ENCODE measurements at regions not wholly inside any gene's neighbourhood (a gene's known extent, or its start where the extent isn't known, plus 50 kb on each side); places are given as distances from the start of the nearest gene placed in this dataset.
"Not testable (repeated sequence)": the region's sequence is repeated elsewhere in the genome, so short reads cannot be mapped to it uniquely, and the experiment has no call there.

DNA sequence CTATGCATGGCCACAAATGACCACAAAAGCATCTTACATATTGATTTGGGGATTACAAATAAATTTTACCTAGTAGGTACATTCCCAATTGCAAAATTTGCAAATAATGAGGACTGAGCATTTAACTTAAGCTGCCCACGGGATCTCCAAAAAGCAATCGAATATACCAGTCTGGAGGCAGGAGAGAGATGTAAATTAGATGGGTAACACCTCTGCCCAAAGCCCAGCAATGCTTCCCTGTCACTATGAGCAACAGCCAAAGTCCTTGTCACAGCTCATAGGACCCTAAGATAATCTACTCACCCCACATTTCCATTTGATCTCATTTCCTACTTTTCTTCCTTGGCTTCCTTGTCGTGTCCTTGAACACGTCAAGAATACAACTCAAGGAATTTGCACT lies 172.2 kb downstream of the SUCLG1 start:
- no peak for DNase-seq

DNA sequence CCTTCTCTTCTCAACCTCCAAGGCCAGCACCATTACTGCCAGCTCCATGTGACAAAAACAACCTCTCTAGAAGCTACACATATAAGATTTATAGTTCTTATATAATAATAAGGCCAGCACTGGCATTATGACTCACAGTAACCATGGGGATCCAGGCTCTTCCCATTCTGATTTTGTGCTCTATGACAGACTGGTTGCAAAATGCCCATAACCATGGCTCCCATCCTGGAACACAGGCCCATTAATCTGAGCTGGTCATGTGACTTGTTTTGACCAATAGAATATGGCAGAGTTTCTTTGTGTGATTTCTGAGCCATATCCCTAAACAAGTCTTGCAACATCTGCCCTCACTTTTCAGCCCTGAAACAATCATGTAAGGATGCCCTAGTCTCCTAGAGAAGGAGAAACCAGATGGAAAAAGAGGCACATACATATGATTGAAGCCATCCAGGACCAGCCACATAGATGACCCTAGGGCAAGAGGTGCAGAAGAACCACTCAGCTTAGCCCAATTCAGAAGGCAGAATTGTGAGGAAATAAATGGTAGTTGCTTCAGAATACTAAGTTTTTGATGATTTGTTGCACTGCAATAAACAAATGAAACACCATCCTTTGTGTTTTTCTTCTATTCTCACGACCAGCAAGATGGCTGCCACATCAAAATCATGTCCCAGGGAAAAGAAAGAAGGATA lies 173.9 kb downstream of the SUCLG1 start:
- DNase-seq = no peak

DNA sequence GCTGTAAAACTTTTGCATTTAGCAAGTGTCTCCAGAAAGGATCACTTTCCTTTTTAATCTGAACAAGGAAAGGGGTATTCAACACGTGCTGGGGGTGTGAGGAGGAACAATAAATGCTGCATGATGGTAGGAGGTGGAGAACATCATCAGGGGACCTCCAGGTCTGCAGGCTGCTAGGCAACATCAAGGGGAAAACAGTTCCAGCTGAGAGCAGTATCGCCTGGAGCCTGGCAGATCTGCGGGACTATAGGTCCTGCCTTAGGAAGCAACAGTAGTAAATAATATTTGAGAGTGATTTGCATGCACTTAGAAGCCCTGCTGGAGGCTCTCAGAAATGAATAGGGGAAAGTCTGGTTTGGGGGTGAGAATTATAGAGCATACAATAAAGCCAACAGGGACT lies 175.6 kb downstream of the SUCLG1 start:
- no peak for DNase-seq

DNA sequence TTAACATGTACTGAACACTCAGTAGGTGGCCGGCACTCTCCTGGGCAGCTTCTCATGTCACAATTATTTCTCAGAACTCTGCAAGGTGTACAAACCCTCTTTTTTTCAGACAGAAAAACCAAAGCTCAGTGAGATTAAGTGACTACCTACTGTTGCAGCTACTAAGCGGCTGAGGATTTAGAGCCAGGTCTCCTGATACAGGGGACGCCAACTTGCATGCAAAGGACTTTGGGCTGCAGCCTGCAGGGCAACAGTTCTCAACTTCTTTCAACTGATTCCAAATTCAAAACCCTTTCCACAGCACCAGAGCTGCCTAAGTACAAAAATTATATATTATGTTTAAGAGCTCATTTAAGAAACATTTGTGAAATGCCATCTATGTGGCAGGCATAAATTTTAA lies 177.6 kb downstream of the SUCLG1 start:
- DNase-seq = no peak

DNA sequence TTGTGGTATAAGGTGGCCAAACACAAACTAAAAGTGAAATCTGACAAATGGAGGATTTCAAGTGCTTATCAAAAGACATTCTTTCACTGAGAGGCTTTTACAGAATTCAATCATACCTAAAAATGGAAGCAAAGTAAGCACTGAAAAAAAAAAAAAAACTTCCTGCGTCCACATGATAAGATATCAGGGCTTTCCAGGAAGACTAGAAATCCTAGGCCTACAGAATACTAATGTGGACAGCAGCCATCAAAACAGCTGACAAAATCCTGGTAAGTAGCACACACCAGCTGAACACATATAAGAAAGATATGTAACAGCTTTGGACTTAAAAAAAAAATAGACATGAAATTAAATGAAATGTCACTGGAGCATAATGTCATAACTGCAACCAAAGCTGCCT lies 178.2 kb downstream of the SUCLG1 start:
- no peak for DNase-seq

DNA sequence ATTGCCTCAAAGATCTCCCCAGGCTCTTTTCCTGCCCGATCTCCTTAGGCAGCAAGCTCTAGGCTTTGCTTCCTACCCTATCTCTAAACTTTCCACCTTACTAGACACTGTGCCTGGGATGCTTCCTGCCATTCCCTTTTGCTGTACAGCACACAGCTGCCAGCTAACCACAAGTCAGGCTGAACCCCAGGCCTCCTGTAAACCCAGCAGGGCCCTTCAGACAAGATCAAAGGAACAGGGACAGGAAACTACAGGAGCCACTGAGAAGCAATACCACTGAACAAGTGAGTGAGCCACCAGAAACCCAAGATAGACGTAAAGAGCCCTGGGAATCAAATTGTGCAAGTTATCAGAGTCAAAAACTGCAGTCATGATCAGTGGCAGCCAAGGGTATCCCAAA lies 180.7 kb downstream of the SUCLG1 start:
- DNase-seq = no peak

DNA sequence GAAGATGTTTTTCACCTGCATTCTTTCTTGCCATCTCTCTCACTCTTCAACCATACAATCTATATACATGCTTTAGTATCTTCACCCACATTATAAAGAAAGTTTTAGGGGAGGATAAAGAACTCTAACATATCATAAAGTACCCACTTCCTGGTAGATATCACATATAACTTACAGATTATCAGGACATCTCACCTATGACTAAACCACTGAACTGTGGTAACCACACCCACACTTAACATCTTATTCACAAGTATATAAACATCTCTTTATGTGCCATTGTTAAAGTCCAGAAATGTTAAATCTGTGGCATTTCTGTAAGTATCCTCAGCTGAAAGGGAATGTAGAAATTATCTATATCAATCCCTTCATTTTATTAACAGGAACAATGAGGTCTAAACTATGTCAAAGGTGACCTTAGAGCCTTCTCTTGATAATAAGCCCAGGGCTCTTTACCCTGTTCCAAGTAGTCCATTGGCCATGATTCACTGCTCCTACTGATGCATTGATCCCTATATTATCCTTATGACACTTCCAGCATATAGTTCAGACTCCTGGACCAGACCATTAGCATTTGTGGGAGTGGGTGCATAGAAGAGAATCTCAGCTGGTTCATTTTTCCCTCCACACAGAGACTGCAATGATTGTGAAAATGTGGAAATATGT lies 182.4 kb downstream of the SUCLG1 start:
- DNase-seq = no peak

DNA sequence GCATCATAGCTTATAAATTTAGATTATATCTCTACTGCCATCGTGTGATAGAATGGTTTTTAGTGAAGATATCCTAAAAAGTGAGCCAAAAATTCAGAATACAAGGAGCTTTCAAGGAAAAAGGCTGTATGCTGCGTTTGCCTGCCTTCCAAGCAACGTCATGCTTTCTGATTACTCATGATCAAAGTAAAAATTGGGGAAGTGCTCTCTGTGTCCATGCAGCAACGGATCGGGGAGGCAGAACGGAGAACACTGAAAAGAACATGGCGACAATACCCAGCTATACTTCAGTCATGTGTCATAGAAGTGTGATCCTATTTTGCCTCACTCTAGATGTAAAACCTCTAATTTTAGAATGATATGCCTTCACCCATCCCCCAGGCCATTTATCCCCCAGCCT lies 185.7 kb downstream of the SUCLG1 start:
- no peak for DNase-seq

DNA sequence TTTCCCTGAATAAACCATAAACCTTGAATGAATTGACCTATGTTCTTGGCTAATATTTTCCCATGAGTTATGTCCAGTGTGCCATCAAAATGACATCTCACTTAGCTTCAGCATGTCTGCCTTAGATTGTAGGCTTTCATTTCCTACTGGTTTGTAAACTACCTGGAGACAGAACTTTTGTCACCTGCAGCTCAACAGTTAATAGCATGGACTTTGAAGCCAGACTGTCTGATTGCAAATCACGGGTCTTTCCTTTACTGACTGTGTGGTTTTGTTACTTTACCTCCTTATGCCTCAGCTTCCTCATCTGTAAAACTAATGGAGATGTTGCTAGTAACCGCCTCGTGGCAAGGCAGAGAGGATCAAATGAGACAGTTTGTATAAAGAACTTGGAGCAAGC lies 187.1 kb downstream of the SUCLG1 start:
- no peak for DNase-seq

DNA sequence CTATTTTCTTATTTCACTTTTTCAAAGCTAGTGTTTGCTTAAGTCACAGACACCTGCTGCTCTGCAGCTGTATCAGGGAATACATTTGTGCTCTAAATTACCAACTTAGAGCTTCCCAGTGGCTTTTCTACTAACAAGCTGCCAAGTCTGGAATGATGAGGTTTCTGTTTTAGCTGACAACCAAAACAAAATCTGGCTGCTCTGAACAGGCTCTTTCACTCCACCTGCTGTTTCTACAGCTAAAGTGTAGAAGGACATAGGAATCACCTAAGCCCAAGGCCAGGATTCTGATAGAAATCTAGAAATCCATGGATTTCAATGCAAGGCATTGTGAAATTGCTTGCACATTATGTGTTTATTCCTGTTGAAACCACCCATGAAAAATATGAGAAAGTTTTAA lies 201.2 kb downstream of the SUCLG1 start:
- no peak for DNase-seq

DNA sequence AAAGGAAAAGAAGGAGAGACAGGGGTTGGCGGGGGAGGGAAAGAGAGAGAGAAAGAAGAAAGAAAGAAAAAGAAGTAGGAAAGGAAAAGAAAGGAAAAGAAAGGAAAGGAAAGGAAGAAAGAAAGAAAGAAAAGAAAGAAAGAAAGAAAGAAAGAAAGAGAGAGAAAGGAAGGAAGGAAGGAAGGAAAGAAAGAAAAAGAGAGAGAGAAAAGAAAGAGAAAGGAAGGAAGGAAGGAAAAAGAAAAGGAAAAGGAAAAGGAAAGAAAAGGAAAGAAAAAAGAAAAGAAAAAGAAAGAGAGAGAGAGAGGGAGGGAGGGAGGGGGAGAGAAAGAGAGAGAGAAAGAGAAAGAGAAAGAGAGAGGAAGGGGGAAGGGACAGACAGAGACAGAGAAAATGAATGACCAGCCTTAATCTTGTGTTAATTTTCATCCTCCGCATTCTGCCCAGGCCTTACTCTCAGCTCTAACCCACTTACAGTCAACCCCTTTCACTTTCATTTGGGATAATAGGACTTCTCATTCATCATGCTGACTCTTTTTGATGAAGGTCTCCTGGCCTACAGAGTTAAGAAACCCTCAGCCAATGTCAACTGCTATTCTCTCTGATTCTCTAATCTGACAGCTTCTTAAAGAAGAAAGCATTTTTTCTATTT lies 207.3 kb downstream of the SUCLG1 start:
- no peak for DNase-seq

DNA sequence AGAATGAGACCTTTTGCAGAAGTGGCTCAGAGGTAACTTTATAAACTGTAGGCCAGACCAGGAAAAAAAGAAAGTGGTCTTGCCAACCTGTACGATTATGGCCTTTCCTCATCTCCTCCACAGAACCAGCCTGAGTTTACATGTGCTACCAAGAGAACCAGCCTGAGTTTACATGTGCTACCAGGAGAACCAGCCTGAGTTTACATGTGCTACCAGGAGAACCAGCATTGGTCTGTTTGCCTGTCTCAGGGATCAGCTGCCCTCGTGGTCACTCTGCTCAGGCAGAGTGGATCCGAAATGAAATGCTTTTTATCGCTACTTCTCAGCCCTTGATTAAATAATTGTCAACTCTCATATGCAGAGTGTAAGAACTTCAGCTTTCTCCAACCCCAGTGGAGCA lies 209.9 kb downstream of the SUCLG1 start:
- DNase-seq = no peak

DNA sequence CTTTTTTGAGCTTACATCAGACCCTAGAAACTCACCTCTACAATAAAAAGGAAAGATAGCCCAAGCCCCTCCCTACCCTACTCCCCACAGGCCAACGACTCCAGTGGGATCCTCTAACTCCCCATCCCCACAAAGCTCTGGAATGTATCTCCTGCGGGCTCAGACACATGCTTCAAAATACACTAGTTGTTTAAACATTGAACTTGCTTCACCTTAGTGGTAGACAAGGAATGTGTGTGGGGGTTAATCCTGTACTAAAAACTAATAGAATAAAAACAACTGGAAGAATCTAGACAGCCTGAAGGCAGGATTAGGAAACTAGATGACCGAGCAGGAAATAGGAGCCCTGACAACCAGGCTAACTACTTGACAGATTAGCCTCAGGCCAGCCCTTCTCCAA lies 211.5 kb downstream of the SUCLG1 start:
- no peak for DNase-seq

DNA sequence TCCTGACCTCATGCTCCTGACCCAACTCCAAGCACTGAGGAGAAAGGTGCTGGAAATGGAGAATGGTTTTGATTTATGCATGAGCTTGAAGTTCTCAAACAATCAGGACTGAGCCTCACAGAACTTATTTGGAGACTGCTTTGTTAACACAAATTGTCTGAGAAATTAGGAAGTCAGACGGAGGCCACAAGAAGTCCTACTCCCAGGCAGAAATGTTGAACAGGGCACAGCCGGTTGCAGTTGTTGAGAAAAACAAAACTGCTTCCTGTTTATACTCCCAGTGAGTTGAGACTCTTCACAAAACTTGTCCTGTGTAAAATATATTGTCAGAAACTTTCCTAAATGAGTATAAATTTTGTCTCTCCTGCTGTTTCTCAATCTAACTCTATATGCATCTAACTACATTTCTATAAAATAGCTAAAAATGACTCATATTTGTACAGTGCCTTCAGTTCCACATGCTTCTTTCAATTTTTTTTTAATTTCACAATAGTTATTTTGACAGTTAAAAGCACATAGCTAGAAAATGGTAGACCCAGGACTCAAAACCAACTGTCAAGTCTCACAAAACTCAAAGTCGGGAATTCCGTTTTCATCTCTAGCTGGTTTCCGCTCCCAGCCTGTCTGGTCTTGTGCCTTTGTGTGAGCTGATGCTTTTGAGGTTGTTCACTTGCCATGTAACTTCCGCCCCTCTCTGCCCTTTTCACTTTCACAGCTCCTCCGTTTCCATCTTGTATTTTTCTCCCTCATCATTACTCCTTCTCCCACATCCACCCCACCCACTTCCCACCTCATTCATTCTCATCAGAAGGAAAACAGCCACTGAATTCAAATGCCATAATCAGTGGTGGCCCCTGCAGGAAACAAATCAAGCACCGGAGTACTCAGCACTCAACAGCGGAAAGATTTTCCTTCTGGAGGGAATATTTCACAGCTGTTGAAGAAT lies 215.0 kb downstream of the SUCLG1 start:
- no peak for DNase-seq

DNA sequence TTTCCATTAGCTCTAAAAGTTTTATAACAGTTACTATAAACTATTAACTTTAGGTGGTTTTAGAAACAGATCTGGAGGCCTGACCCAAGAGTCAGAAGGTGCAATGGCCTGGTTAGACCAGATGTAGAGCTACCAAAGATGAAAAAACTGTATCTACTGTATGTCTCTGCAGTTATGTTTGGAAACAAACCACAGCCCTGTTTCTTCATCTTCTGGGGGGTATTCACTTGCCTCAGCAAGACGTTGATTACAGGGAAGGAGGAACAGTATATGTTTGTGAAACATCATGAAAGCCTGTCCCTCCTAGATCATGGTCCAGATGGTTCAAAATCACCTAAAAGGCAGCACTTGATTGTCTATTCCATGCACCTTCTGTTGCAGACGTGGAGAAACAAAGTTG lies 220.2 kb downstream of the SUCLG1 start:
- DNase-seq = no peak

DNA sequence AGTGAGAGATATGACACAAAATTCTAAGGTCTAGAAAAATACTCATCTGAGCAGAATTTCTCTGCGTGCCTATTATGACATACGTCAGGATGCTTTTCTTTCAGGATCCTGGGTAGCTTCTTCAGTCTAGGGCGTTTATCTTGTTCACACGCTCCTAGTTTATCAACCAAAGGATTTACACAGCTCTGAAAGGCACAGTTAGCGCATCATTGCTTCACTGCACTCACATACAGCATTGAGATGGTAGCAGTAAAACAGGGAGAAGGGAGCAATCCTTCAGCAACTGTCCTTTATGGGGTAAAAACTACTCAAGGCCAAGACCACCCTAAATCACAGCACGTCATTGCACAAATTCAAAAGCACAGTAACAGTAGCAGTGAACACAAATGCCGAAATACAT lies 222.8 kb downstream of the SUCLG1 start:
- DNase-seq = no peak

DNA sequence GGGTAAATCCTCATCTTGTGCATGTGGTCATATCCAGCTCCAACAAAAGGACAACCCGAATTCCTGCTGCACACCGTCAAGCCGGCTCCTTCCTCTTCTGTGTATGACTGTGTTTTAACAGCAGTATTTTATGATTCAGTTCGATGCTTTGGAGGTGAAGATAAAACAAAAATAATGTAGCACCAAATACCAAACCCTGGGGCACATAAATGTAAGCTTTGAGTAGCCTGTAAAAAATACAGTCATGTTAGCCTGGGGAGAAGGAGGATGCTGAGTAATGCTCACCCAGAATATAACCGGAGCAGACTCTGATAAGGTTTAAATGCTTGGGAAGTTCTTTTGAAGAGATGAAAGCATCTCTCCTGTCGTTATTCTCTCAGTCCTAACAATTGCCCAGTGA lies 225.0 kb downstream of the SUCLG1 start:
- no peak for DNase-seq

DNA sequence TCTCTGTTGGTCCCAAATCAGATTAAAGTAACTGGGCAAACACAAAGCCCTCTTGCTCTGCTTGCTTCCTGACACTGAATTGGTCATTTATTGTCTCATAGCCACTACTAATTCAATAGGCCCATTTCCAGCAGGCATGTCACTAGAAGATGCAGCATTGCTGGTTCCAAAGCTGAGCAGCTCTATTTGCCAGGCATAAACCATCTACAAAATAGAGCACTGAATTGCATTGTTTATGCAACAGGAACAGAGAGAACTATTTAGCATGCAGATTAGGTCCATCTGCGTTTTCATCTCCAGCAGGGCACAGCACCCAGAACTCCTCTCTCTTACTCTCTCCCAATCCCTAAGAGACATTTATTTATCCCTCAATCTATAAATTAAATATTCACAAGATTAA lies 227.6 kb downstream of the SUCLG1 start:
- DNase-seq = no peak

DNA sequence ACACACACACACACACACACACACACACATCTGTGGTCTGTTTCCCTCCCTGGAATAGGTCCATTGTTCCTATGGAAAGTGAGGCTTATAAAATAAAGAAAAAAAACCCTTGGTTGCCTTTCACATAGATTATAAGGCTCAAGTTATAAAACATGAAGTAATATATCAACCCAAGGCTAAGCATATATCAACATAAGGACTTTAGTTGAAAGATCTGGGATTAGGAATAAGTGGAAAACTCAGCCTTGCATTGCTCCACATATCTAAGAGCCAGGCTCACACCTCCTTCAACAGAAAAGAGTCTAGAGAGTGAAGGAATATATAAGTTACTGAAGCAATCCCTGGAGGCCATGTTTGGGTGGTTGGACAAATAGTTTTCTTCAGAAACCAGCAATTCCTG lies 235.0 kb downstream of the SUCLG1 start:
- DNase-seq = no peak

DNA sequence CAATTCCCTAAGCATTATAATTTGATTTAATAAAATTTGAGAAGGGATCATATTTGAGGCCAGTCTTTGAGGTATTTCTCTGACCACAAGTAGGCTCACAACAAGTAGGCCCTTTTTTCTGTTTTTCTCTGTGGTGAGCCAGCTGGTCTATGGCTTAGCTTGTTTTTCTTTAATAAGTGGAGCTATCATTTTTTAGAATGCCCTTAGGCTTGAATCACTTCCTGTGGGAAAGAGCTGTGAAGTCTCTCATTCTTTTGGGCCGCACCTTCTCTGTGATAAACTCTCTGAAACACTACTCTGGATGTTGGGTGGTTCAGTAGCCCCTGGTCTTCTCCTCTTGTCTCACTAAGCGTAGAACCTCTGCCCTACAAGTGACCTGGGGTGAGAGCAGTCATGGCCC lies 235.9 kb downstream of the SUCLG1 start:
- no peak for DNase-seq

DNA sequence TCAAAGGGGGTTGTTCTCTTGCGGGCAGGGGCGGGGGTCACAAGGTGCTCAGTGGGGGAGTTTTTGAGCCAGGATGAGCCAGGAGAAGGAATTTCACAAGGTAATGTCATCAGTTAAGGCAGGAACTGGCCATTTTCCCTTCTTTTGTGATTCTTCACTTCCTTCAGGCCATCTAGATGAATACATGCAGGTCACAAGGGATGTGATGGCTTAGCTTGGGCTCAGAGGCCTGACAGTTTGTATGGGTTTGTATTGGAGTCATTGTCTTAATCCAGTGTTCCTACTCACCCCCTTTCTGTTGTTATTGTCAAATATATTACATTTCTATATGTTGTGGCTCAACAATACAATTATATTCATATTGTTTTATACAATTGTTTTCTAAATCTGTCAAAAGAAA lies 238.0 kb downstream of the SUCLG1 start:
- not testable (repeated sequence) for DNase-seq

DNA sequence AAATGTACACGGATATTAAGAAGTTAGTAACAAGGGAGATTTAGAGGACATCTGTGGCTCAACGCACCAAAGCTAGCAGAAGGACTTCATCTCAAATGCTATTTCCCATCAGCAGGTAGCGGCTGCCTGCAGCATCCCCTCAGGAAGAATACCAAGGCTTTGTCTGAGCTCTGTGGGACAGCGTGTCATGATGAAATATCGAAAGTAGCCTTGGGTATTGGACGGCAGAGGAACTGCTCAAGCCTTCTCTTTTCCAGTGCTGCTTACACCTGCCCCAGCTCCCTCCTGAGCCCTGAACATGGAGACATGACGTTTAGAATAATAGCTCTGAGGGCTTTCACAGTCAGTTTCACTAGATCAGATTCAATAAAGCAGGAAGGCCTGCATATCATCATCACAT lies 241.6 kb downstream of the SUCLG1 start:
- DNase-seq = no peak

DNA sequence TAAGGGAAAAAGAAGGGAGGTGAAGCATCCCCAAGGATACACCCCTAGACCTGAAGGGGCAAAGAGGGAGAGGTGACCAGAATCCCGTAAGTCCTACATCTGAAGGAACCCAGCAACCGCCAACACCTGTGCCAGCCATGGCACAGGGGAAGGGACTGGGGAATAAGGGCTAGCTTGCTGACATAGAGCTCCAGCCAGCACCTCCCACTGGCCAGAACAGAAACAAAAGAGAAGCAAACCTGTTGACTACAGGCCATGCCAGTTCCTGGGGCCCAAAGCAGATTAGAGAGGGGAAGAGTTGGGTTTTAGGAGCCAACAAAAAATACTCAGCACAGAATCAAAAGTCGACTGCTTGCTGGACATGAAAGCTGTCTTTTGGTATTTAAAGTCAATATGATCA lies 244.6 kb downstream of the SUCLG1 start:
- DNase-seq = no peak

Measured in NCI-H2227 treated with DMSO at 0.1 percent for 48 hours (cell line).